SK-N-MC (cell line): ENCODE measurements at regions not wholly inside any gene's neighbourhood (a gene's known extent, or its start where the extent isn't known, plus 50 kb on each side); places are given as distances from the start of the nearest gene placed in this dataset.
"Not testable (repeated sequence)": the region's sequence is repeated elsewhere in the genome, so short reads cannot be mapped to it uniquely, and the experiment has no call there.

ENCODE experiments used
- DNase-seq: peaks from one replicate; pipeline ENCODE4 v3.0.0-alpha.2; 2011; ENCODE audit warnings: low read depth, low spot score
- H3K27ac ChIP-seq: fragments of 200-600 bp; sonication (generic); 2 replicates; pipeline ENCODE4 v1.5.1; 2016; ENCODE audit warnings: mixed run types
- H3K36me3 ChIP-seq: fragments of 200-600 bp; sonication (generic); 2 replicates; pipeline ENCODE4 v1.6.1; 2017; ENCODE audit warnings: antibody characterized with exemption, low read length, mixed read lengths; ENCODE audit not compliant: insufficient read depth
- H3K4me3 ChIP-seq: fragments of 200-600 bp; sonication (generic); 2 replicates; pipeline ENCODE4 v1.5.1; 2016
- H3K9ac ChIP-seq: fragments of 200-600 bp; sonication (generic); 2 replicates; pipeline ENCODE4 v1.8.0; 2017; ENCODE audit warnings: mixed run types, mixed read lengths; ENCODE audit not compliant: insufficient read length
- H3K9me3 ChIP-seq: fragments of 200-600 bp; sonication (generic); 2 replicates; pipeline ENCODE4 v1.6.1; 2017; ENCODE audit warnings: low read depth, mild to moderate bottlenecking, antibody characterized with exemption, low read length, moderate library complexity, mixed read lengths
- EZH2 ChIP-seq: fragments of 200-600 bp; sonication (generic); IDR thresholded peaks from one replicate; pipeline ENCODE4 v1.6.1; 2017; ENCODE audit warnings: antibody characterized with exemption
- FOXP2 ChIP-seq: optimal IDR thresholded peaks from 2 replicates; pipeline ENCODE3; 2011; ENCODE audit warnings: mild to moderate bottlenecking, moderate library complexity; ENCODE audit not compliant: insufficient read depth; ENCODE audit errors: extremely low read length, control extremely low read depth
- POLR2AphosphoS5 ChIP-seq: IDR thresholded peaks from 2 replicates; pipeline ENCODE4 v1.6.1; 2012; ENCODE audit warnings: mild to moderate bottlenecking, low read depth, low read length, borderline replicate concordance

- no peaks in the 10 kb centered on the region for H3K36me3 ChIP-seq
- H3K9me3 ChIP-seq = no peaks in the 10 kb centered on the region
- H3K4me3 ChIP-seq = peak overlapping the region; percentile 74
- DNase-seq = peak; percentile 98
- TF ChIP-seq POLR2AphosphoS5 = no peak; the same call in 1 of the 2 replicates
- peak; percentile 54 for TF ChIP-seq FOXP2
- peak overlapping the region; percentile 26 for H3K9ac ChIP-seq
- H3K27ac ChIP-seq = peak overlapping the region; percentile 98
Observed at GRCh38 chr20:48374991-48375595, 452.7 kb downstream of the PREX1 start.

DNA sequence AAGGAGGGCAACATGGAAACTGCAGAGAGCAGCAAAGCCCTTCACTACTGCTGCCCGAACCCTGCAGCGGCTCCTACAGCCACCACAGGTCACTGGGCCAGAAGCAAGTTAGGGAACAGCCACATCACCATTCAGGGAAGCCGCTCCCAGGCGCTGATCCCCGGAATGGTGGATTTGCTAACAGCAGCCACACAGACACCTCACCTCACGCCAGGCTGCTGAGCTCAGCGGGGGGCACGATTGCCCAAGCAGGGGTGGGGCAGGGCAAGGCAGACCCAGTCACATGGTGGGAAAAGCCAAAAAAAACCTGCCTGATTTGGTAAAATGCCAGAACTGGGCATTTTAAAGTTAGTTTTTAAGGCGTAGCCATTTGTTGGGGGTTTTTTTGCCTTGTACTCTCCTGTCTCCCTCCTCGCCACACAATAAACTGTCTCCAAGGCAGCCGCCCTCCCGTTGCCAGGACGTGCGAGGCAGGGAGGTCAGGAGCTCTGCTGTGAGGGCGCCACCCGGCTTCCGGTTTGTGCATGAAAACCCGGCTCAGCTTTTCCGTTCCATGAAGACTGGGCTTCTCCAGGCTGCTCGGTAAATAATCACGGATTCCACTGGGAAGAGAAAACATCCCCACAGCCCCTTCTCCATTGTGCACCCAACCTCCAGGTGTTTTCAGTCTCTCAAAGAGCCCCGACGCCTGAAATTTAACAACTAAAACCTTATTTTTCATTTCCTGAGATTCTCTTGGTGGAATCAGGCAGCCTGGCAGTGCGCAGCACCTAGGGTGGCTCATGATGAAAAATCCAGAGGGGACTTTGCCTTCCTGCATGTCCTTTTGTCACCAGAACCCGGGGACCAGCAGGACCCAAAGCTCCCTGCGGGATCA is 453.5 kb downstream of the PREX1 start:
- peak; percentile 32 for DNase-seq
- H3K9ac ChIP-seq = peak overlapping the region; percentile 26

GRCh38 chr20:48373555-48373934 is 454.3 kb downstream of the PREX1 start:
- no peaks in the 10 kb centered on the region for H3K9me3 ChIP-seq
- H3K9ac ChIP-seq = no peak overlapping the region
- no peak overlapping the region for H3K4me3 ChIP-seq
- H3K36me3 ChIP-seq = no peaks in the 10 kb centered on the region
- no peak for TF ChIP-seq POLR2AphosphoS5
- no peak for TF ChIP-seq EZH2
- no peak for TF ChIP-seq FOXP2
- DNase-seq = no peak
- H3K27ac ChIP-seq = no peak overlapping the region

More for the DNA sequence above, 453.5 kb downstream of the PREX1 start:
- Histone ChIP-seq H3K4me3 (peak overlapping the region; percentile 74), H3K27ac (peak overlapping the region; percentile 98)
- H3K9me3 ChIP-seq, H3K36me3 ChIP-seq: not testable (repeated sequence)
- TF ChIP-seq POLR2AphosphoS5 = peak; percentile 26; the same call in 1 of the 2 replicates

GRCh38 chr20:48372851-48373554 is 454.8 kb downstream of the PREX1 start:
- not testable (repeated sequence) for H3K9me3 ChIP-seq, H3K9ac ChIP-seq, H3K36me3 ChIP-seq, DNase-seq, H3K4me3 ChIP-seq, H3K27ac ChIP-seq

DNA sequence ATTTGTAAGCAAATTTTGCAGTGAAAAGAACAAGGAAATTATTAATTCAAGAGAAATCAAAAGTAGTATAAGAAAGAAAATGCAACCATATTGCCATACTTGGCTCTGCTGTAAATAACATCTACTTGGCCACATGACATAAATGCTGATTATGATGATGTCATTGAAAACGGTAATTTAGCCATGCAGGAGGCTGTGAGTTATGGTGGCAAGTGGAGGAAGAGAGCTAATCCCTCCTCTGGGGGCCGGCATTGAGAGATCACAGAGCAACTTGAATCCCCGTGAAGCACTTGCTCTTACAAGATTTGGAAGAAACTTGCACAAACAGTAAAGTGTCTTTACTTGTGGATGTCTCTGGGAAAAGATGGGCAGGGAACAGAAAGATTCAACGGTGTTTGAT is 456.6 kb downstream of the PREX1 start:
- no peaks in the 10 kb centered on the region for H3K9me3 ChIP-seq
- no peaks in the 10 kb centered on the region for H3K36me3 ChIP-seq
- no peak overlapping the region for H3K9ac ChIP-seq
- TF ChIP-seq POLR2AphosphoS5 (no peak), FOXP2 (no peak), EZH2 (no peak)
- no peak for DNase-seq
- H3K27ac ChIP-seq = no peak overlapping the region
- no peak overlapping the region for H3K4me3 ChIP-seq

- not testable (repeated sequence) for DNase-seq, H3K36me3 ChIP-seq, H3K4me3 ChIP-seq, H3K9me3 ChIP-seq, H3K27ac ChIP-seq, H3K9ac ChIP-seq
Observed at GRCh38 chr20:48368580-48369021, 459.2 kb downstream of the PREX1 start.

- not testable (repeated sequence) for H3K27ac ChIP-seq, H3K36me3 ChIP-seq, H3K9me3 ChIP-seq, H3K9ac ChIP-seq, H3K4me3 ChIP-seq, DNase-seq
Observed at GRCh38 chr20:48367541-48368358, 460.0 kb downstream of the PREX1 start.

- Histone ChIP-seq H3K27ac (no peak overlapping the region), H3K4me3 (no peak overlapping the region), H3K9ac (no peak overlapping the region), H3K9me3 (no peaks in the 10 kb centered on the region), H3K36me3 (no peaks in the 10 kb centered on the region)
- DNase-seq = no peak
- TF ChIP-seq EZH2 (no peak), FOXP2 (no peak), POLR2AphosphoS5 (no peak)
Observed at GRCh38 chr20:48366230-48366629, 461.6 kb downstream of the PREX1 start.
